Neuronal stem cell (in vitro differentiated cells): ENCODE measurements at regions not wholly inside any gene's neighbourhood (a gene's known extent, or its start where the extent isn't known, plus 50 kb on each side); places are given as distances from the start of the nearest gene placed in this dataset.

ENCODE experiments used
- DNase-seq: peaks from one replicate; pipeline ENCODE4 v3.0.0-alpha.2; 2013; ENCODE audit warnings: low spot score
- H2AFZ ChIP-seq: one replicate; pipeline ENCODE4 v1.6.1; 2013; ENCODE audit warnings: mild to moderate bottlenecking, low read length, inconsistent platforms
- H2AK5ac ChIP-seq: 2 replicates; pipeline ENCODE4 v1.6.1; 2013; ENCODE audit warnings: low read depth, mild to moderate bottlenecking, inconsistent platforms, low read length, moderate library complexity, mixed read lengths
- H2BK120ac ChIP-seq: 2 replicates; pipeline ENCODE4 v1.6.1; 2013; ENCODE audit warnings: low read depth, mild to moderate bottlenecking, inconsistent platforms, low read length, moderate library complexity, mixed read lengths
- H2BK12ac ChIP-seq: one replicate; pipeline ENCODE4 v1.6.1; 2013; ENCODE audit warnings: low read length, inconsistent platforms
- H2BK15ac ChIP-seq: 2 replicates; pipeline ENCODE4 v1.6.1; 2013; ENCODE audit warnings: mild to moderate bottlenecking, low read length, inconsistent platforms, mixed read lengths
- H2BK5ac ChIP-seq: one replicate; pipeline ENCODE4 v1.6.1; 2013; ENCODE audit warnings: inconsistent platforms, mild to moderate bottlenecking, low read length, moderate library complexity
- H3K14ac ChIP-seq: one replicate; pipeline ENCODE4 v1.6.1; 2013; ENCODE audit warnings: low read length, inconsistent platforms
- H3K18ac ChIP-seq: 2 replicates; pipeline ENCODE4 v1.6.1; 2013; ENCODE audit warnings: low read length, inconsistent platforms
- H3K23ac ChIP-seq: 2 replicates; pipeline ENCODE4 v1.6.1; 2013; ENCODE audit warnings: low read depth, mild to moderate bottlenecking, mixed read lengths, low read length, inconsistent platforms; ENCODE audit not compliant: poor library complexity
- H3K27ac ChIP-seq: replicated peaks from 3 replicates; pipeline ENCODE4 v1.5.1; 2013; ENCODE audit warnings: low read length, inconsistent platforms
- H3K27me3 ChIP-seq, 3 experiments: 2 replicates each; pipeline ENCODE4 v1.6.1; 2013; ENCODE audit warnings: low read length in 3 of 3, mild to moderate bottlenecking in 2 of 3, inconsistent platforms in 1 of 3, low read depth in 1 of 3, mixed read lengths in 1 of 3, moderate library complexity in 1 of 3; ENCODE audit not compliant: control insufficient read depth in 3 of 3, insufficient read depth in 3 of 3
- H3K36me3 ChIP-seq, 2 donors: replicated peaks in 1 of 2; 2 replicates each; pipeline ENCODE4 v1.6.1; 2013; ENCODE audit warnings: low read length in 2 of 2; ENCODE audit not compliant: control insufficient read depth in 2 of 2, insufficient read depth in 2 of 2
- H3K4ac ChIP-seq: 2 replicates; pipeline ENCODE4 v1.6.1; 2013; ENCODE audit warnings: inconsistent platforms, mild to moderate bottlenecking, low read length, moderate library complexity
- H3K4me1 ChIP-seq, 2 donors: 1 replicate in 1 of 2; 2 replicates in 1 of 2; pipeline ENCODE4 v1.6.1; 2013; ENCODE audit warnings: low read length in 2 of 2, low read depth in 1 of 2; ENCODE audit not compliant: control insufficient read depth in 2 of 2, insufficient read depth in 1 of 2
- H3K4me2 ChIP-seq: one replicate; pipeline ENCODE4 v1.6.1; 2013; ENCODE audit warnings: mild to moderate bottlenecking, low read length, inconsistent platforms; ENCODE audit not compliant: insufficient read depth, poor library complexity, severe bottlenecking
- H3K4me3 ChIP-seq, 2 donors: 2 replicates each; pipeline ENCODE4 v1.5.1; 2013; ENCODE audit warnings: low read length in 2 of 2, mild to moderate bottlenecking in 2 of 2, inconsistent platforms in 1 of 2, moderate library complexity in 1 of 2
- H3K79me1 ChIP-seq: one replicate; pipeline ENCODE4 v1.6.1; 2013; ENCODE audit warnings: low read depth, mild to moderate bottlenecking, inconsistent platforms, low read length, moderate library complexity
- H3K9ac ChIP-seq: one replicate; pipeline ENCODE4 v1.6.1; 2013; ENCODE audit warnings: mild to moderate bottlenecking, low read depth, low read length, inconsistent platforms; ENCODE audit not compliant: poor library complexity
- H3K9me3 ChIP-seq, 2 donors: replicated peaks in 1 of 2; 2 replicates each; pipeline versions ENCODE3 to v1.6.1; 2013; ENCODE audit warnings: low read length in 2 of 2, mild to moderate bottlenecking in 2 of 2, inconsistent platforms in 1 of 2, low read depth in 1 of 2, mixed read lengths in 1 of 2, moderate library complexity in 1 of 2; ENCODE audit not compliant: control insufficient read depth in 2 of 2, insufficient read depth in 1 of 2
- H4K8ac ChIP-seq: one replicate; pipeline ENCODE4 v1.6.1; 2013; ENCODE audit warnings: low read depth, mild to moderate bottlenecking, inconsistent platforms, low read length, moderate library complexity
- H4K91ac ChIP-seq: one replicate; pipeline ENCODE4 v1.6.1; 2013; ENCODE audit warnings: low read length, low read depth, mild to moderate bottlenecking, inconsistent platforms; ENCODE audit not compliant: poor library complexity
- WGBS, 2 donors: extraction: QIAGEN DNeasy Blood & Tissue Kit; methylation state at CpG; one replicate each; pipeline ENCODE4 v1.1.7; 2013; ENCODE audit warnings: missing lambda C conversion rate in 2 of 2, mixed read lengths in 1 of 2; ENCODE audit not compliant: insufficient read length in 2 of 2, insufficient replicate concordance in 1 of 2; ENCODE audit errors: extremely low coverage in 2 of 2; 5-methylcytosine and 5-hydroxymethylcytosine counted together

DNA sequence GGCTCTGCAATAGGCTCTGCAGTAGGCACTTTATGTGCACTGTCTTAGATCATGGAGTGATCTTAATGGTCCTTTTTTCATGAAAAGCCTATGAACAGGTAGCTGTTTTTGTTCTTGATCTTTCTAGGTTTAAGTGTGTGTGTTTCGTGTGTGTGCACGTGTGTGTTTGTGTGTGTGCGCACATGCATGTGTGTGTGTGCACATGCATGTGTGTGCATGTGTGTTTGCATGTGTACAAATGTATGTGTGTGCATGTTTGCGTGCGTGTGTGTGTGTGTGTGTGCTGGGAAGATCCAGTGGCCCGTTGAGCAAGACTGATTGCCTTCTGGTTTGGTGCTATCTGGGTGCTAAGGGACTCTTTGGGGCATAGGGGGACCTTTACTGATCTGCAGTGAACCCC is 334.8 kb downstream of the GLRX3 start:
- H3K9ac ChIP-seq, result no peak overlapping the region
- no peak overlapping the region for H3K23ac ChIP-seq
- H2AFZ ChIP-seq, result no peak overlapping the region
- H3K4me1 ChIP-seq, result no peaks in the 10 kb centered on the region
- H3K9me3 ChIP-seq, result peaks cover 0 to 4% of the 10 kb centered on the region in 2 donors
- no peak overlapping the region for H3K4ac ChIP-seq
- H4K91ac ChIP-seq, result no peak overlapping the region
- H3K27ac ChIP-seq, result no peak overlapping the region
- no peak overlapping the region for H2BK15ac ChIP-seq
- no peak overlapping the region for H2AK5ac ChIP-seq
- no peak overlapping the region for H3K4me2 ChIP-seq
- H2BK12ac ChIP-seq, result no peak overlapping the region
- no peak for DNase-seq
- H3K27me3 ChIP-seq, result no peaks in the 10 kb centered on the region
- no peaks in the 10 kb centered on the region for H3K36me3 ChIP-seq
- no peak overlapping the region for H4K8ac ChIP-seq
- H3K14ac ChIP-seq, result no peak overlapping the region
- peak overlapping the region in 1 of 2 donors; percentile 70 for H3K4me3 ChIP-seq
- H2BK120ac ChIP-seq, result no peak overlapping the region
- no CpG with 5 or more reads among the region's 6 CpGs for WGBS, 2 donors
- no peak overlapping the region for H3K18ac ChIP-seq
- H2BK5ac ChIP-seq, result no peak overlapping the region
- no peaks in the 10 kb centered on the region for H3K79me1 ChIP-seq

DNA sequence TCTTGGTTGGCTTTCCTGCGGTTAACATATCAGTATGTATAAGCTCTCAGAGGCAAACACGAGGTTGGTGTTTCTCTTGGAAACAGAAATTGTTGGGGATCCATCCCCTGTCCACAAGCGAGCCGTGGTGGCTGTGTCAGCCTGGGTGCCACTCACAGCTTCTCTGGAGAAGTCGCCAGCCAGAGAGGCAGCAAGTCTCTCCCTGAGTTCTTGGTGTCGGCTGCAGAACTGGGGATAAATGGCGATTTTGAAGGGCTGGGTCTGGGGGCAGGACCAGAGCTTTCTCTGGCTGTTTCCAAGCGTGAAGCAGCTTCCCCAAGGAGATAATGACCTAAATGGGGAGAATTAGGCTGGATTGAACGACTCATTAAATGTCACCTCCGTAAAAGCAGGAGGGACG is 335.3 kb downstream of the GLRX3 start:
- H3K27me3 ChIP-seq, result no peaks in the 10 kb centered on the region
- no peak overlapping the region for H2AK5ac ChIP-seq
- no peak overlapping the region for H4K8ac ChIP-seq
- no peak overlapping the region for H2BK12ac ChIP-seq
- WGBS, 2 donors, result no CpG with 5 or more reads among the region's 11 CpGs
- DNase-seq, result no peak
- no peaks in the 10 kb centered on the region for H3K36me3 ChIP-seq
- H3K9me3 ChIP-seq, result peaks cover 0 to 4% of the 10 kb centered on the region in 2 donors
- no peak overlapping the region for H3K4ac ChIP-seq
- no peak overlapping the region for H2BK15ac ChIP-seq
- no peak overlapping the region for H3K18ac ChIP-seq
- no peak overlapping the region for H3K14ac ChIP-seq
- no peak overlapping the region for H2BK120ac ChIP-seq
- no peak overlapping the region for H3K9ac ChIP-seq
- no peak overlapping the region for H3K27ac ChIP-seq
- H3K4me1 ChIP-seq, result no peaks in the 10 kb centered on the region
- no peak overlapping the region for H2AFZ ChIP-seq
- H3K79me1 ChIP-seq, result no peaks in the 10 kb centered on the region
- no peak overlapping the region for H4K91ac ChIP-seq
- no peak overlapping the region for H3K4me3 ChIP-seq
- no peak overlapping the region for H3K23ac ChIP-seq
- no peak overlapping the region for H3K4me2 ChIP-seq
- H2BK5ac ChIP-seq, result no peak overlapping the region

DNA sequence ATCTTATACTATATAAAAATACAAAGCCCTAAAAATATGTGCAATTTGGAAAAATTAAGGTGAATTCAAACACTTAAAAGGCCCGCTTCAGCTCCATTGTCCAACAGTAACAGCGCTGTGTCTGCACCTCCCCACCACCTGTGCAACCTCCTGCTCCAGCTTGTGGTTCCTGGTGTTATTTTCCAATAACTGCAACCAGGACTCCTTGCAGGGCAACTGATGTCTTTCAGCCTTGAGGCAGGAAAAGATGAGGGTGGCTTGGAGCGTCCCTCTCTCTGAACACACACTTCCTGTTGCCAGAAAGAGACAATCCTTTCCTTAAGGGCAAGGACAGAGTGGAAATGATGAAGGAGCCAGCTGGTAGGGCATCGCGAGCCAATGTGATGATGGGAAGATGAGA is 336.0 kb downstream of the GLRX3 start:
- Histone ChIP-seq H3K4me3 (no peak overlapping the region), H4K8ac (no peak overlapping the region), H2BK15ac (no peak overlapping the region), H4K91ac (no peak overlapping the region), H2BK120ac (no peak overlapping the region), H2AK5ac (no peak overlapping the region), H3K36me3 (no peaks in the 10 kb centered on the region), H2BK5ac (no peak overlapping the region), H3K9ac (no peak overlapping the region), H3K18ac (no peak overlapping the region), H3K4ac (no peak overlapping the region), H3K14ac (no peak overlapping the region), H2BK12ac (no peak overlapping the region), H3K79me1 (no peaks in the 10 kb centered on the region), H2AFZ (no peak overlapping the region), H3K9me3 (peaks cover 0 to 4% of the 10 kb centered on the region in 2 donors), H3K27ac (no peak overlapping the region), H3K4me2 (no peak overlapping the region), H3K23ac (no peak overlapping the region), H3K4me1 (no peaks in the 10 kb centered on the region), H3K27me3 (no peaks in the 10 kb centered on the region)
- no peak for DNase-seq
- WGBS, 2 donors, result no CpG with 5 or more reads among the region's 5 CpGs

DNA sequence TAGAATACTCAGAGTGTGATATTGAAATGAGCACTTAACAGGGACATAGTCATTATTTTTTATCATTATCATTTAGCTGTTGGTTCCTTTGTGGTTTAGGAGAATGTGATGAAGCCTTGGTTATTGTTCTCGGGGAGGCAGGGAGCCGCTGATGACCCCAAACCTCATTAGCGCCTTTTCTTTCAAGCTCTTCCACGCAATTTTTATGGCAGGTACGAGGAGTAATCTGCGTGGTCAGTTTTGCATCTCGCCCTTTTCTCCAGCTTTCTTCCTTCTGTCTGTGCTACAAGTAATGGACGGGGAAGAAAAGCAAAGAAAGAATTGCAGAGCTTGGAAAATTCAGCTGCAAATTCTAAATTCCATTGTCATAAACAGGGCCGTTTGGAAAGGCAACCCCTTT is 338.4 kb downstream of the GLRX3 start:
- Histone ChIP-seq H2BK5ac (no peak overlapping the region), H2BK15ac (no peak overlapping the region), H3K18ac (no peak overlapping the region), H3K4me2 (no peak overlapping the region), H4K91ac (no peak overlapping the region), H3K23ac (no peak overlapping the region), H2BK120ac (no peak overlapping the region), H3K27ac (no peak overlapping the region), H2AK5ac (no peak overlapping the region), H3K4me3 (no peak overlapping the region), H3K4me1 (peaks cover 0 to 6% of the 10 kb centered on the region in 2 donors), H3K36me3 (no peaks in the 10 kb centered on the region), H3K79me1 (no peaks in the 10 kb centered on the region), H2AFZ (no peak overlapping the region), H3K14ac (no peak overlapping the region), H3K4ac (no peak overlapping the region), H2BK12ac (no peak overlapping the region), H4K8ac (no peak overlapping the region), H3K9ac (no peak overlapping the region), H3K9me3 (peaks cover 0 to 2% of the 10 kb centered on the region in 2 donors), H3K27me3 (no peaks in the 10 kb centered on the region)
- WGBS, 2 donors, result no CpG with 5 or more reads among the region's 9 CpGs
- no peak for DNase-seq
